Gastrocnemius medialis (tissue), 4 donors: ENCODE measurements at regions not wholly inside any gene's neighbourhood (a gene's known extent, or its start where the extent isn't known, plus 50 kb on each side); places are given as distances from the start of the nearest gene placed in this dataset.

Source experiments
- CTCF ChIP-seq, 5 experiments: fragments of 450-650 bp in 3 of 5; fragments of 200-600 bp in 2 of 5; sonication (generic) in 2 of 5; IDR thresholded peaks in 4 of 5; conservative IDR thresholded peaks in 1 of 5; 1 replicate in 4 of 5; 2 replicates in 1 of 5; pipeline ENCODE4 v1.5.1; 2016 to 2019; ENCODE audit warnings: antibody characterized with exemption in 5 of 5, mild to moderate bottlenecking in 3 of 5, moderate library complexity in 3 of 5
- POLR2A ChIP-seq, 2 donors: fragments of 450-650 bp; IDR thresholded peaks; one replicate each; pipeline ENCODE4 v1.6.1; 2017; ENCODE audit warnings: antibody characterized with exemption in 2 of 2, mild to moderate bottlenecking in 2 of 2, moderate library complexity in 2 of 2

DNA sequence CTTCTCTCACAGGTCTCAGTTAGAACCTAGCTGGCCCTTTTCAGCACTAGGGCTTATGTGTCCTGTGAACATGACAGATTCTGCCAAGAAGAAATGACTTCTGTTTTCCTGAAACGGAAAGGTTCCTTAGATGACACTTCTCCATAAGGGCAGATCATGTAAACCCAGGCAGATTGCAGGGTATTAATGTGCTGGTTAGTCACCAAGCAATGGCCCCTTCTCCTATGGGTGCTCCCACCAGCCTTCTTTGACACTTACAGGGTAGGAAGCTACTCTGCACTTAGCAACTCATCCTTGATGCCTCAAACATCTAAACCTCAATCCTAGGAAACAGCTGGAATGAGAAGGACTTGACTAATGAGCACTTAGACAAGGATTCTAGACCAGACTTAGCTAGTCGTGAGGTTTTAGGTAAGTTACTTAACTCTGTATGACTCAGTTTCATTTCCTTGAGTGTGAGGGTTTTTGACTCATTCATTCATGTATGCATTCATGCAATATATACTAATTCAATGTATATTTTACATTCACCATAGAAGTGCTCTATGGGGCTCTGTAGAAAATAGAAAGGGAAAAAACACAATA lies 74.1 kb upstream of the PLXNA2 start:
- TF ChIP-seq CTCF (IDR thresholded peaks at IDR 0.05 in 4 of 5, conservative IDR thresholded peaks at IDR 0.05 in 1 of 5) (no peak), POLR2A (IDR thresholded peaks at IDR 0.05) (no peak)
